MM.1S (cell line): ENCODE measurements at regions not wholly inside any gene's neighbourhood (a gene's known extent, or its start where the extent isn't known, plus 50 kb on each side); places are given as distances from the start of the nearest gene placed in this dataset.

Experiments used
- DNase-seq: peaks from one replicate; pipeline ENCODE4 v3.0.0-alpha.2; 2015
- H2AFZ ChIP-seq: fragments of 300-600 bp; sonication (generic); 2 replicates; pipeline ENCODE4 v1.6.0; 2016; ENCODE audit warnings: antibody characterized with exemption, low read length
- H3F3A ChIP-seq: fragments of 300-600 bp; sonication (generic); 2 replicates; pipeline ENCODE4 v1.6.1; 2016; ENCODE audit warnings: mild to moderate bottlenecking, antibody characterized with exemption, low read length, moderate library complexity, mixed read lengths; ENCODE audit not compliant: insufficient read depth
- H3K27ac ChIP-seq: fragments of 300-600 bp; sonication (generic); 2 replicates; pipeline ENCODE4 v1.5.1; 2016; ENCODE audit warnings: mild to moderate bottlenecking, low read length
- H3K27me3 ChIP-seq: fragments of 300-600 bp; sonication (generic); replicated peaks from 2 replicates; pipeline ENCODE4 v1.6.0; 2016; ENCODE audit warnings: low read length; ENCODE audit not compliant: insufficient read depth
- H3K36me3 ChIP-seq: fragments of 300-600 bp; sonication (generic); replicated peaks from 2 replicates; pipeline ENCODE4 v1.6.1; 2016; ENCODE audit warnings: mild to moderate bottlenecking, low read length, mixed read lengths; ENCODE audit not compliant: insufficient read depth
- H3K4me1 ChIP-seq: fragments of 300-600 bp; sonication (generic); 2 replicates; pipeline ENCODE4 v1.6.1; 2016; ENCODE audit warnings: low read length, mixed read lengths
- H3K4me2 ChIP-seq: fragments of 300-600 bp; sonication (generic); 2 replicates; pipeline ENCODE4 v1.6.0; 2016; ENCODE audit warnings: low read depth, low read length
- H3K4me3 ChIP-seq: fragments of 300-600 bp; sonication (generic); 2 replicates; pipeline ENCODE4 v1.5.1; 2016; ENCODE audit warnings: low read length, mixed read lengths
- H3K79me2 ChIP-seq: fragments of 300-600 bp; sonication (generic); 2 replicates; pipeline ENCODE4 v1.6.1; 2016; ENCODE audit warnings: mixed run types, low read length, mixed read lengths
- H3K9ac ChIP-seq: fragments of 300-600 bp; sonication (generic); 2 replicates; pipeline ENCODE4 v1.6.1; 2016; ENCODE audit warnings: low read length, mixed read lengths
- H3K9me2 ChIP-seq: fragments of 300-600 bp; sonication (generic); replicated peaks from 2 replicates; pipeline ENCODE4 v1.6.1; 2016; ENCODE audit warnings: mild to moderate bottlenecking, low read length, mixed read lengths; ENCODE audit not compliant: insufficient read depth
- H3K9me3 ChIP-seq: fragments of 300-600 bp; sonication (generic); replicated peaks from 2 replicates; pipeline ENCODE4 v1.6.1; 2016; ENCODE audit warnings: mild to moderate bottlenecking, low read length, mixed read lengths; ENCODE audit not compliant: insufficient read depth
- H4K20me1 ChIP-seq: fragments of 300-600 bp; sonication (generic); 2 replicates; pipeline ENCODE4 v1.6.1; 2016; ENCODE audit warnings: mild to moderate bottlenecking, low read length, moderate library complexity, mixed read lengths; ENCODE audit not compliant: insufficient read depth
- EZH2 ChIP-seq: fragments of 300-600 bp; sonication (generic); optimal IDR thresholded peaks from 2 replicates; pipeline ENCODE3; 2017; ENCODE audit warnings: low read depth, mild to moderate bottlenecking, antibody characterized with exemption, low read length, mixed read lengths
- EZH2phosphoT487 ChIP-seq: fragments of 300-600 bp; sonication (generic); IDR thresholded peaks from 2 replicates; pipeline ENCODE4 v1.6.1; 2018; ENCODE audit warnings: antibody characterized with exemption, low read length
- TF ChIP-seq, protein P1 (sequence below): fragments of 300-600 bp; sonication (generic); IDR thresholded peaks from 2 replicates; pipeline ENCODE4 v1.5.1; 2016; ENCODE audit warnings: antibody characterized with exemption, low read length, mixed read lengths

DNA sequence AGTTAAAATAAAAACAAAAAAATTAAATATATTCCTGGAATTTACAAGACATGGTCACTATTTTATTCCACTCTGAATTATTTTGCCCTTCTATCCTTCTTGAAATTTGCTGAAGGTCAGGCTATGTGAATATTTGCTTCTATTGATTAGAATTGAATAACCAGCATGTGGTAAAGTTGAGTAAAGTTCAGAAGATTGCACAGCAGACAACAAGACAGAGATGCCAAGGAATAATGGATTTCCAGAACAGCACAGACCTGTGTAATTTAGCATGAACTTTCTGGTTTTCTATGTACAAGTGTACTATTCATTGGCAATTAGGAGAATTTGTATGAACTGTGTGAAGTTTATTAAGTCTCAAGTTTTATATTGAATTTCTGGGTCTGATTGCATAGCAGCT lies 352.4 kb downstream of the TBC1D32 start:
- Histone ChIP-seq H3K27ac (no peak overlapping the region), H3K79me2 (no peaks in the 10 kb centered on the region), H4K20me1 (no peaks in the 10 kb centered on the region), H3K4me3 (no peak overlapping the region), H2AFZ (no peak overlapping the region), H3K27me3 (no peaks in the 10 kb centered on the region), H3F3A (no peaks in the 10 kb centered on the region), H3K9me2 (no peaks in the 10 kb centered on the region), H3K4me2 (no peak overlapping the region), H3K9me3 (no peaks in the 10 kb centered on the region), H3K4me1 (no peaks in the 10 kb centered on the region), H3K9ac (no peak overlapping the region), H3K36me3 (no peaks in the 10 kb centered on the region)
- no peak for DNase-seq
- TF ChIP-seq EZH2phosphoT487 (no peak), EZH2 (no peak)
- TF ChIP-seq, protein P1, sequence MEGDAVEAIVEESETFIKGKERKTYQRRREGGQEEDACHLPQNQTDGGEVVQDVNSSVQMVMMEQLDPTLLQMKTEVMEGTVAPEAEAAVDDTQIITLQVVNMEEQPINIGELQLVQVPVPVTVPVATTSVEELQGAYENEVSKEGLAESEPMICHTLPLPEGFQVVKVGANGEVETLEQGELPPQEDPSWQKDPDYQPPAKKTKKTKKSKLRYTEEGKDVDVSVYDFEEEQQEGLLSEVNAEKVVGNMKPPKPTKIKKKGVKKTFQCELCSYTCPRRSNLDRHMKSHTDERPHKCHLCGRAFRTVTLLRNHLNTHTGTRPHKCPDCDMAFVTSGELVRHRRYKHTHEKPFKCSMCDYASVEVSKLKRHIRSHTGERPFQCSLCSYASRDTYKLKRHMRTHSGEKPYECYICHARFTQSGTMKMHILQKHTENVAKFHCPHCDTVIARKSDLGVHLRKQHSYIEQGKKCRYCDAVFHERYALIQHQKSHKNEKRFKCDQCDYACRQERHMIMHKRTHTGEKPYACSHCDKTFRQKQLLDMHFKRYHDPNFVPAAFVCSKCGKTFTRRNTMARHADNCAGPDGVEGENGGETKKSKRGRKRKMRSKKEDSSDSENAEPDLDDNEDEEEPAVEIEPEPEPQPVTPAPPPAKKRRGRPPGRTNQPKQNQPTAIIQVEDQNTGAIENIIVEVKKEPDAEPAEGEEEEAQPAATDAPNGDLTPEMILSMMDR: no peak

DNA sequence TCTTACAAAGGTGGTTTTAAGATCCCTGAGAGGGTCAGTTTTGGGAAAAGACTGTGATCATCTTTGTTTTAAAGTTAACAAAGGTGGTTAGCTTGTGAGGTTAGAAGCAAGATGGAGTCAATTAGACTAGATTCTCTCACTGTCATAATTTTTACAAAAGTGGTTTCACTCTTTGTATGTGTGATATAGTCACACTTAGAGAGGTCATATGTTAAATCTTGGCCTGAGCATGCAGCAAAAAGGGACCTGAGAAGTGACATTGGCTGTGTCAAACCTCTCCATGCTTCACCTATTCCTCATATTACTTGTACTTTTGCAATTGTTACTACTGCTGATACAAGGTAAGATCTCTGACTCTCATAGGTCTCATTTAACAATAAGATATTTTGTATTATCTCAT lies 368.0 kb downstream of the TBC1D32 start:
- Histone ChIP-seq H3K4me2 (no peak overlapping the region), H4K20me1 (no peaks in the 10 kb centered on the region), H3K4me1 (no peaks in the 10 kb centered on the region), H3K4me3 (no peak overlapping the region), H2AFZ (no peak overlapping the region), H3K9me2 (no peaks in the 10 kb centered on the region), H3K27me3 (no peaks in the 10 kb centered on the region), H3K79me2 (no peaks in the 10 kb centered on the region), H3K9me3 (no peaks in the 10 kb centered on the region), H3F3A (no peaks in the 10 kb centered on the region), H3K36me3 (no peaks in the 10 kb centered on the region), H3K27ac (no peak overlapping the region), H3K9ac (no peak overlapping the region)
- TF ChIP-seq EZH2phosphoT487 (no peak), EZH2 (no peak)
- TF ChIP-seq, protein P1: no peak
- DNase-seq: no peak

GRCh38 chr6:120965814-120966213 lies 368.5 kb downstream of the TBC1D32 start:
- no peaks in the 10 kb centered on the region for H3K9me2 ChIP-seq
- TF ChIP-seq, protein P1: no peak
- TF ChIP-seq EZH2 (no peak), EZH2phosphoT487 (no peak)
- H3K4me1 ChIP-seq: no peaks in the 10 kb centered on the region
- no peaks in the 10 kb centered on the region for H3K36me3 ChIP-seq
- no peaks in the 10 kb centered on the region for H3F3A ChIP-seq
- H3K9ac ChIP-seq: no peak overlapping the region
- no peak overlapping the region for H3K27ac ChIP-seq
- H4K20me1 ChIP-seq: no peaks in the 10 kb centered on the region
- no peak for DNase-seq
- no peaks in the 10 kb centered on the region for H3K27me3 ChIP-seq
- no peak overlapping the region for H2AFZ ChIP-seq
- no peaks in the 10 kb centered on the region for H3K79me2 ChIP-seq
- H3K9me3 ChIP-seq: no peaks in the 10 kb centered on the region
- H3K4me3 ChIP-seq: no peak overlapping the region
- H3K4me2 ChIP-seq: no peak overlapping the region
